SK-N-SH treated with all-trans-retinoic acid at 6 μM for 48 hours (cell line): ENCODE measurements at regions not wholly inside any gene's neighbourhood (a gene's known extent, or its start where the extent isn't known, plus 50 kb on each side); places are given as distances from the start of the nearest gene placed in this dataset.

Source experiments
- ATAC-seq: fragments of 200-7000 bp; cut with Tn5 transposase; 3 replicates; pipeline ENCODE4 v1.9.1; 2020; ENCODE audit warnings: mild to moderate bottlenecking, moderate library complexity
- BACH2 ChIP-seq: fragments of 250-450 bp; sonication (Bioruptor Pico); IDR thresholded peaks from 2 replicates; pipeline ENCODE4 v1.9.0; 2021; ENCODE audit warnings: mild to moderate bottlenecking, borderline replicate concordance
- CSDC2 ChIP-seq: fragments of 250-450 bp; sonication (Bioruptor Pico); IDR thresholded peaks from 2 replicates; pipeline ENCODE4 v1.5.0; 2020; ENCODE audit warnings: mild to moderate bottlenecking, moderate library complexity
- OSR1 ChIP-seq: fragments of 250-450 bp; sonication (Bioruptor Pico); IDR thresholded peaks from 2 replicates; pipeline ENCODE4 v1.8.0; 2022; ENCODE audit warnings: moderate library complexity, mild to moderate bottlenecking, inconsistent platforms
- PPARA ChIP-seq: fragments of 250-450 bp; sonication (Bioruptor Pico); IDR thresholded peaks from 2 replicates; pipeline ENCODE4 v1.5.0; 2020; ENCODE audit warnings: mild to moderate bottlenecking, borderline replicate concordance
- RARB ChIP-seq: fragments of 250-450 bp; sonication (Bioruptor Pico); IDR thresholded peaks from 2 replicates; pipeline ENCODE4 v1.8.0; 2021; ENCODE audit warnings: mild to moderate bottlenecking, moderate library complexity
- SNAI2 ChIP-seq: fragments of 250-450 bp; sonication (Bioruptor Pico); IDR thresholded peaks from 2 replicates; pipeline ENCODE4 v1.5.0; 2020; ENCODE audit warnings: mild to moderate bottlenecking, moderate library complexity
- TCF4 ChIP-seq: fragments of 250-450 bp; sonication (Bioruptor Pico); IDR thresholded peaks from 2 replicates; pipeline ENCODE4 v1.8.0; 2021; ENCODE audit warnings: mild to moderate bottlenecking, moderate library complexity, borderline replicate concordance
- ZC3H10 ChIP-seq: fragments of 250-450 bp; sonication (Bioruptor Pico); IDR thresholded peaks from 2 replicates; pipeline ENCODE4 v1.5.1; 2021; ENCODE audit warnings: mild to moderate bottlenecking, moderate library complexity
- ZFP3 ChIP-seq: fragments of 250-450 bp; sonication (Bioruptor Pico); IDR thresholded peaks from 2 replicates; pipeline ENCODE4 v1.5.0; 2020; ENCODE audit warnings: mild to moderate bottlenecking, moderate library complexity
- ZFP30 ChIP-seq: fragments of 450-650 bp; formaldehyde crosslinking; IDR thresholded peaks from 2 replicates; pipeline ENCODE4 v1.5.0; 2022; ENCODE audit warnings: mild to moderate bottlenecking, moderate library complexity
- ZNF565 ChIP-seq: fragments of 450-650 bp; formaldehyde crosslinking; conservative IDR thresholded peaks from 2 replicates; pipeline ENCODE4 v1.5.0; 2020; ENCODE audit warnings: low read depth, mild to moderate bottlenecking, moderate library complexity
- ZNF70 ChIP-seq: fragments of 450-650 bp; formaldehyde crosslinking; IDR thresholded peaks from 2 replicates; pipeline ENCODE4 v1.5.0; 2020; ENCODE audit warnings: mild to moderate bottlenecking, moderate library complexity
- ZNF8 ChIP-seq: fragments of 450-650 bp; formaldehyde crosslinking; IDR thresholded peaks from 2 replicates; pipeline ENCODE4 v1.5.0; 2020; ENCODE audit warnings: mild to moderate bottlenecking, moderate library complexity
- TF ChIP-seq, protein P1 (sequence below): fragments of 250-450 bp; sonication (Bioruptor Pico); IDR thresholded peaks from 2 replicates; pipeline ENCODE4 v1.5.1; 2021; ENCODE audit warnings: mild to moderate bottlenecking, moderate library complexity
- TF ChIP-seq, protein P2 (sequence below): fragments of 250-450 bp; sonication (Bioruptor Pico); IDR thresholded peaks from 2 replicates; pipeline ENCODE4 v1.5.0; 2020; ENCODE audit warnings: mild to moderate bottlenecking, moderate library complexity
- TF ChIP-seq, protein P3 (sequence below): fragments of 250-450 bp; sonication (Bioruptor Pico); IDR thresholded peaks from 2 replicates; pipeline ENCODE4 v1.5.1; 2020; ENCODE audit warnings: low read depth, mild to moderate bottlenecking, moderate library complexity
- TF ChIP-seq, protein P4 (sequence below): fragments of 250-450 bp; sonication (Bioruptor Pico); IDR thresholded peaks from 2 replicates; pipeline ENCODE4 v1.8.0; 2021; ENCODE audit warnings: low read depth, mild to moderate bottlenecking, moderate library complexity, borderline replicate concordance
- TF ChIP-seq, protein P5 (sequence below): fragments of 250-450 bp; sonication (Bioruptor Pico); IDR thresholded peaks from 2 replicates; pipeline ENCODE4 v1.8.0; 2020; ENCODE audit warnings: mild to moderate bottlenecking, moderate library complexity, borderline replicate concordance

DNA sequence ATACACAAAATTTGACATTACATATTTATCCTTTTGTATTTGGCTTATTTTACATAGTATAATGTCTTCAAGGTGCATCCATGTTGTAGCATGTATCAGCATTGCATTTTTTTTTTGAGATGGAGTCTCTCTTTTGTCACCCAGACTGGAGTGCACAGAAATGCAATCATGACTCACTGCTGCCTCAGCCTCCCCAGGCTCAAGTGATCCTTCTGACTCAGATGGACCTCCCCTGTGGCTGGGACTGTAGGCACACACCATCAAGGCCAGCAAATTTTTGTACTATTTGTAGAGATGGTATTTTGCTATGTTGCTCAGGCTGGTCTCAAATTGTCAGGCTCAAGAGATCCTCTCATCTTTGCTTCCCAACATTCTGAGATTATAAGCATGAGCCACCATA is 214.4 kb upstream of the ALG10B start:
- TF ChIP-seq PPARA (CRISPR knock-in tag) (no peak), ZFP3 (CRISPR knock-in tag) (no peak), ZC3H10 (no peak), ZNF70 (no peak), SNAI2 (CRISPR knock-in tag) (no peak), ZFP30 (no peak), CSDC2 (CRISPR knock-in tag) (no peak), ZNF565 (CRISPR knock-in tag) (no peak), ZNF8 (no peak), TCF4 (CRISPR knock-in tag) (no peak), OSR1 (no peak), BACH2 (no peak)
- TF ChIP-seq, protein P1, sequence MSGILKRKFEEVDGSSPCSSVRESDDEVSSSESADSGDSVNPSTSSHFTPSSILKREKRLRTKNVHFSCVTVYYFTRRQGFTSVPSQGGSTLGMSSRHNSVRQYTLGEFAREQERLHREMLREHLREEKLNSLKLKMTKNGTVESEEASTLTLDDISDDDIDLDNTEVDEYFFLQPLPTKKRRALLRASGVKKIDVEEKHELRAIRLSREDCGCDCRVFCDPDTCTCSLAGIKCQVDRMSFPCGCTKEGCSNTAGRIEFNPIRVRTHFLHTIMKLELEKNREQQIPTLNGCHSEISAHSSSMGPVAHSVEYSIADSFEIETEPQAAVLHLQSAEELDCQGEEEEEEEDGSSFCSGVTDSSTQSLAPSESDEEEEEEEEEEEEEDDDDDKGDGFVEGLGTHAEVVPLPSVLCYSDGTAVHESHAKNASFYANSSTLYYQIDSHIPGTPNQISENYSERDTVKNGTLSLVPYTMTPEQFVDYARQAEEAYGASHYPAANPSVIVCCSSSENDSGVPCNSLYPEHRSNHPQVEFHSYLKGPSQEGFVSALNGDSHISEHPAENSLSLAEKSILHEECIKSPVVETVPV (CRISPR knock-in tag), result no peak
- TF ChIP-seq, protein P2, sequence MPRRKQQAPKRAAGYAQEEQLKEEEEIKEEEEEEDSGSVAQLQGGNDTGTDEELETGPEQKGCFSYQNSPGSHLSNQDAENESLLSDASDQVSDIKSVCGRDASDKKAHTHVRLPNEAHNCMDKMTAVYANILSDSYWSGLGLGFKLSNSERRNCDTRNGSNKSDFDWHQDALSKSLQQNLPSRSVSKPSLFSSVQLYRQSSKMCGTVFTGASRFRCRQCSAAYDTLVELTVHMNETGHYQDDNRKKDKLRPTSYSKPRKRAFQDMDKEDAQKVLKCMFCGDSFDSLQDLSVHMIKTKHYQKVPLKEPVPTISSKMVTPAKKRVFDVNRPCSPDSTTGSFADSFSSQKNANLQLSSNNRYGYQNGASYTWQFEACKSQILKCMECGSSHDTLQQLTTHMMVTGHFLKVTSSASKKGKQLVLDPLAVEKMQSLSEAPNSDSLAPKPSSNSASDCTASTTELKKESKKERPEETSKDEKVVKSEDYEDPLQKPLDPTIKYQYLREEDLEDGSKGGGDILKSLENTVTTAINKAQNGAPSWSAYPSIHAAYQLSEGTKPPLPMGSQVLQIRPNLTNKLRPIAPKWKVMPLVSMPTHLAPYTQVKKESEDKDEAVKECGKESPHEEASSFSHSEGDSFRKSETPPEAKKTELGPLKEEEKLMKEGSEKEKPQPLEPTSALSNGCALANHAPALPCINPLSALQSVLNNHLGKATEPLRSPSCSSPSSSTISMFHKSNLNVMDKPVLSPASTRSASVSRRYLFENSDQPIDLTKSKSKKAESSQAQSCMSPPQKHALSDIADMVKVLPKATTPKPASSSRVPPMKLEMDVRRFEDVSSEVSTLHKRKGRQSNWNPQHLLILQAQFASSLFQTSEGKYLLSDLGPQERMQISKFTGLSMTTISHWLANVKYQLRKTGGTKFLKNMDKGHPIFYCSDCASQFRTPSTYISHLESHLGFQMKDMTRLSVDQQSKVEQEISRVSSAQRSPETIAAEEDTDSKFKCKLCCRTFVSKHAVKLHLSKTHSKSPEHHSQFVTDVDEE, result no peak
- TF ChIP-seq, protein P3, sequence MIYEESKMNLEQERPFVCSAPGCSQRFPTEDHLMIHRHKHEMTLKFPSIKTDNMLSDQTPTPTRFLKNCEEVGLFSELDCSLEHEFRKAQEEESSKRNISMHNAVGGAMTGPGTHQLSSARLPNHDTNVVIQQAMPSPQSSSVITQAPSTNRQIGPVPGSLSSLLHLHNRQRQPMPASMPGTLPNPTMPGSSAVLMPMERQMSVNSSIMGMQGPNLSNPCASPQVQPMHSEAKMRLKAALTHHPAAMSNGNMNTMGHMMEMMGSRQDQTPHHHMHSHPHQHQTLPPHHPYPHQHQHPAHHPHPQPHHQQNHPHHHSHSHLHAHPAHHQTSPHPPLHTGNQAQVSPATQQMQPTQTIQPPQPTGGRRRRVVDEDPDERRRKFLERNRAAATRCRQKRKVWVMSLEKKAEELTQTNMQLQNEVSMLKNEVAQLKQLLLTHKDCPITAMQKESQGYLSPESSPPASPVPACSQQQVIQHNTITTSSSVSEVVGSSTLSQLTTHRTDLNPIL (CRISPR knock-in tag), result no peak
- TF ChIP-seq, protein P4, sequence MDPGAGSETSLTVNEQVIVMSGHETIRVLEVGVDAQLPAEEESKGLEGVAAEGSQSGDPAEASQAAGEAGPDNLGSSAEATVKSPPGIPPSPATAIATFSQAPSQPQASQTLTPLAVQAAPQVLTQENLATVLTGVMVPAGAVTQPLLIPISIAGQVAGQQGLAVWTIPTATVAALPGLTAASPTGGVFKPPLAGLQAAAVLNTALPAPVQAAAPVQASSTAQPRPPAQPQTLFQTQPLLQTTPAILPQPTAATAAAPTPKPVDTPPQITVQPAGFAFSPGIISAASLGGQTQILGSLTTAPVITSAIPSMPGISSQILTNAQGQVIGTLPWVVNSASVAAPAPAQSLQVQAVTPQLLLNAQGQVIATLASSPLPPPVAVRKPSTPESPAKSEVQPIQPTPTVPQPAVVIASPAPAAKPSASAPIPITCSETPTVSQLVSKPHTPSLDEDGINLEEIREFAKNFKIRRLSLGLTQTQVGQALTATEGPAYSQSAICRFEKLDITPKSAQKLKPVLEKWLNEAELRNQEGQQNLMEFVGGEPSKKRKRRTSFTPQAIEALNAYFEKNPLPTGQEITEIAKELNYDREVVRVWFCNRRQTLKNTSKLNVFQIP, result no peak
- TF ChIP-seq, protein P5, sequence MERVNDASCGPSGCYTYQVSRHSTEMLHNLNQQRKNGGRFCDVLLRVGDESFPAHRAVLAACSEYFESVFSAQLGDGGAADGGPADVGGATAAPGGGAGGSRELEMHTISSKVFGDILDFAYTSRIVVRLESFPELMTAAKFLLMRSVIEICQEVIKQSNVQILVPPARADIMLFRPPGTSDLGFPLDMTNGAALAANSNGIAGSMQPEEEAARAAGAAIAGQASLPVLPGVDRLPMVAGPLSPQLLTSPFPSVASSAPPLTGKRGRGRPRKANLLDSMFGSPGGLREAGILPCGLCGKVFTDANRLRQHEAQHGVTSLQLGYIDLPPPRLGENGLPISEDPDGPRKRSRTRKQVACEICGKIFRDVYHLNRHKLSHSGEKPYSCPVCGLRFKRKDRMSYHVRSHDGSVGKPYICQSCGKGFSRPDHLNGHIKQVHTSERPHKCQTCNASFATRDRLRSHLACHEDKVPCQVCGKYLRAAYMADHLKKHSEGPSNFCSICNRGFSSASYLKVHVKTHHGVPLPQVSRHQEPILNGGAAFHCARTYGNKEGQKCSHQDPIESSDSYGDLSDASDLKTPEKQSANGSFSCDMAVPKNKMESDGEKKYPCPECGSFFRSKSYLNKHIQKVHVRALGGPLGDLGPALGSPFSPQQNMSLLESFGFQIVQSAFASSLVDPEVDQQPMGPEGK (CRISPR knock-in tag), result no peak
- no peak for ATAC-seq

DNA sequence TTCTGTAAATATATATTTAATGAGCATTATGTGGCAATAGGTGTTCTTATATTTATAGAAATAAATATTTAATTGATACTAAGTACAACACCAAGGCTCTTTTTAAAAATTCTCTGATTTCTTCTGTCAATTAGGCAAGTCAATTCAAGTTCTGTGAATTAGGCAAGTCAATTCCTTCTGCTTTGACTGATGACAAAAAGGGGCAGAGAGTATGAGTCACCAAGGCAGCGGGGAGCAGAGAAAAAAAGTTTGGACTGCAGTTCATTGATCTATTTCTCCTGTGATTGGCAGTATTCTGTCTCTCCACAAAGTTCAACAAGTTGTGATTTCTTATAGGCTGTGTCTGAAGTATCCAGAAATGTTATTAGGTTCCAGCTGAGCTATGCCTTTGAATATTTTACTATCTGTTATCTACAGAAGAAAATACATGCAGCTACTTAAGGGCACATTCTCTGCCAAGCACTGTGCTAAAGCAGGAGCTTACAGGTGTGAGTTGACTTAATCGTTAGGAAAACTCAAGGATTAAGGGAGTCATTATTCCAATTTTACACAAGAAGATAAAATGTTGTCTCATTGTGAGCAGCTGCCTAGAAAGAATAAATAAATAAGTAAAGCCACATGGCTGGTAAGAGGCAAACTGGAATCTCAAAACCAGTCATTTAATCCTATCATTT is 206.4 kb upstream of the ALG10B start:
- TF ChIP-seq ZNF565 (CRISPR knock-in tag) (no peak), PPARA (CRISPR knock-in tag) (no peak), BACH2 (no peak), CSDC2 (CRISPR knock-in tag) (no peak), OSR1 (no peak), RARB (CRISPR knock-in tag) (no peak), ZFP3 (CRISPR knock-in tag) (no peak), ZFP30 (no peak), SNAI2 (CRISPR knock-in tag) (no peak)
- TF ChIP-seq, protein P4, result no peak
- TF ChIP-seq, protein P2, result no peak
- TF ChIP-seq, protein P1 (CRISPR knock-in tag), result no peak
- TF ChIP-seq, protein P3 (CRISPR knock-in tag), result no peak
- ATAC-seq, result no peak
